Caco-2 (cell line): ENCODE measurements at regions not wholly inside any gene's neighbourhood (a gene's known extent, or its start where the extent isn't known, plus 50 kb on each side); places are given as distances from the start of the nearest gene placed in this dataset.

Experiments
- BruUV-seq: library from RNA; stranded (reverse); fragments of 400-500 nt; replicated peaks from 2 replicates; lab custom pipeline; 2021; lab: Mats Ljungman, UMichigan
- CTCF ChIA-PET: fragments of 300-600 bp; sonication (Branson Sonifier 250); formaldehyde crosslinking; loops from one replicate; lab custom pipeline; 2022; ENCODE audit warnings: antibody characterized with exemption; lab: Charles Lee
- POLR2A ChIA-PET: fragments of 300-600 bp; sonication (Branson Sonifier 250); formaldehyde crosslinking; loops from one replicate; lab custom pipeline; 2022; ENCODE audit warnings: antibody characterized with exemption; lab: Charles Lee
- DNase-seq, 2 experiments: peaks; one replicate each; pipeline versions ENCODE4 v3.0.0 to v3.0.0-alpha.2; 2020 to 2022
- H3K27me3 ChIP-seq: replicated peaks from 2 replicates; pipeline ENCODE4 v1.6.0; 2011; ENCODE audit warnings: low read length; ENCODE audit not compliant: control insufficient read depth, insufficient read depth
- H3K36me3 ChIP-seq: 2 replicates; pipeline ENCODE4 v1.5.1; 2011; ENCODE audit warnings: low read length; ENCODE audit not compliant: control insufficient read depth, insufficient read depth
- H3K4me1 ChIP-seq: fragments of 250-450 bp; sonication (Bioruptor Pico); 2 replicates; pipeline ENCODE4 v1.5.1; 2020; ENCODE audit warnings: mild to moderate bottlenecking
- H3K4me3 ChIP-seq: 2 replicates; pipeline ENCODE4 v1.5.1; 2011; ENCODE audit warnings: low read depth, mild to moderate bottlenecking, control low read depth, low read length
- H3K9me3 ChIP-seq: fragments of 250-450 bp; sonication (Bioruptor Pico); 2 replicates; pipeline ENCODE4 v1.5.1; 2020; ENCODE audit warnings: mild to moderate bottlenecking, moderate library complexity
- H3K27ac Mint-ChIP-seq: one replicate; pipeline ENCODE4 v1.8.0; 2022; ENCODE audit warnings: mixed read lengths; ENCODE audit not compliant: unreplicated experiment
- H3K27me3 Mint-ChIP-seq: one replicate; pipeline ENCODE4 v1.8.0; 2022; ENCODE audit warnings: mixed read lengths; ENCODE audit not compliant: insufficient read depth, unreplicated experiment
- H3K36me3 Mint-ChIP-seq: one replicate; pipeline ENCODE4 v1.8.0; 2022; ENCODE audit warnings: mild to moderate bottlenecking, mixed read lengths; ENCODE audit not compliant: insufficient read depth, unreplicated experiment
- H3K4me1 Mint-ChIP-seq: one replicate; pipeline ENCODE4 v1.8.0; 2022; ENCODE audit warnings: low read depth, mixed read lengths; ENCODE audit not compliant: unreplicated experiment
- H3K4me3 Mint-ChIP-seq: one replicate; pipeline ENCODE4 v1.8.0; 2022; ENCODE audit warnings: mild to moderate bottlenecking, moderate library complexity, mixed read lengths; ENCODE audit not compliant: unreplicated experiment
- H3K9me3 Mint-ChIP-seq: one replicate; pipeline ENCODE4 v1.8.0; 2022; ENCODE audit warnings: mixed read lengths; ENCODE audit not compliant: unreplicated experiment
- CTCF ChIP-seq, 2 experiments: fragments of 200-600 bp in 1 of 2; IDR thresholded peaks; 1 replicate in 1 of 2; 2 replicates in 1 of 2; pipeline versions ENCODE4 v1.5.1 to v1.8.0; 2011 to 2022; ENCODE audit warnings: antibody characterized with exemption in 1 of 2, control low read depth in 1 of 2, inconsistent platforms in 1 of 2, low read depth in 1 of 2, low read length in 1 of 2, mild to moderate bottlenecking in 1 of 2, moderate library complexity in 1 of 2; ENCODE audit not compliant: insufficient read depth in 1 of 2, severe bottlenecking in 1 of 2, unreplicated experiment in 1 of 2
- intact Hi-C: fragments of 100-400 bp; cut with micrococcal nuclease; formaldehyde crosslinking; loops from one replicate; pipeline ENCODE4 v1.10.0; 2022; ENCODE audit not compliant: unreplicated experiment

GRCh38 chrX:26788402-26788998, 572.5 kb downstream of the MAGEB5 start:
- TF ChIP-seq CTCF (IDR thresholded peaks at IDR 0.05; ENCODE audit: insufficient read depth in 1 of 2, low read depth in 1 of 2, low read length in 1 of 2, severe bottlenecking in 1 of 2, unreplicated experiment in 1 of 2) = no peak
- Mint-ChIP-seq H3K4me3 (no peak overlapping the region), H3K36me3 (no peaks in the 10 kb centered on the region), H3K4me1 (no peaks in the 10 kb centered on the region), H3K9me3 (no peaks in the 10 kb centered on the region), H3K27me3 (no peaks in the 10 kb centered on the region), H3K27ac (no peak overlapping the region)
- H3K27me3 ChIP-seq = no peaks in the 10 kb centered on the region
- CTCF ChIA-PET = no interaction called here
- no peaks in the 10 kb centered on the region for H3K9me3 ChIP-seq
- no peak overlapping the region for H3K4me3 ChIP-seq
- H3K36me3 ChIP-seq = no peaks in the 10 kb centered on the region
- BruUV-seq = no TSS peak
- no peak for DNase-seq
- POLR2A ChIA-PET = no interaction called here
- intact Hi-C loops = no loop called here
- H3K4me1 ChIP-seq = no peaks in the 10 kb centered on the region

- Mint-ChIP-seq H3K36me3 (no peaks in the 10 kb centered on the region), H3K4me3 (no peak overlapping the region), H3K9me3 (no peaks in the 10 kb centered on the region), H3K4me1 (no peaks in the 10 kb centered on the region), H3K27me3 (no peaks in the 10 kb centered on the region), H3K27ac (no peak overlapping the region)
- H3K9me3 ChIP-seq = no peaks in the 10 kb centered on the region
- POLR2A ChIA-PET = no interaction called here
- no TSS peak for BruUV-seq
- H3K4me3 ChIP-seq = no peak overlapping the region
- no peaks in the 10 kb centered on the region for H3K4me1 ChIP-seq
- peak; percentile 6 to 47 for TF ChIP-seq CTCF (IDR thresholded peaks at IDR 0.05; ENCODE audit: insufficient read depth in 1 of 2, low read depth in 1 of 2, low read length in 1 of 2, severe bottlenecking in 1 of 2, unreplicated experiment in 1 of 2)
- intact Hi-C loops = loop anchor here (1.0 kb wide), 2 partner anchors 135 to 403 kb away; no protein-coding TSS in a partner anchor
- H3K36me3 ChIP-seq = no peaks in the 10 kb centered on the region
- CTCF ChIA-PET = interaction anchor here (0.7 kb wide), 1 partner anchor 403 kb away, joined by 3 read pairs; no protein-coding TSS in a partner anchor
- DNase-seq = peak in 1 of 2 experiments; percentile 31
- H3K27me3 ChIP-seq = no peaks in the 10 kb centered on the region
Observed at GRCh38 chrX:26783512-26784225, 567.7 kb downstream of the MAGEB5 start.

- CTCF ChIA-PET = no interaction called here
- intact Hi-C loops = no loop called here
Observed at GRCh38 chrX:26778320-26778888, 562.4 kb downstream of the MAGEB5 start.

More at GRCh38 chrX:26778320-26778888, 562.4 kb downstream of the MAGEB5 start:
- Mint-ChIP-seq H3K4me3 (no peak overlapping the region), H3K27me3 (no peaks in the 10 kb centered on the region), H3K36me3 (no peaks in the 10 kb centered on the region), H3K27ac (no peak overlapping the region), H3K4me1 (no peaks in the 10 kb centered on the region), H3K9me3 (peaks cover 13% of the 10 kb centered on the region)
- DNase-seq = no peak
- H3K36me3 ChIP-seq = no peaks in the 10 kb centered on the region
- no peaks in the 10 kb centered on the region for H3K27me3 ChIP-seq
- no peaks in the 10 kb centered on the region for H3K4me1 ChIP-seq
- H3K9me3 ChIP-seq = no peaks in the 10 kb centered on the region
- no peak for TF ChIP-seq CTCF (IDR thresholded peaks at IDR 0.05; ENCODE audit: insufficient read depth in 1 of 2, low read depth in 1 of 2, low read length in 1 of 2, severe bottlenecking in 1 of 2, unreplicated experiment in 1 of 2)
- no TSS peak for BruUV-seq
- POLR2A ChIA-PET = no interaction called here
- H3K4me3 ChIP-seq = no peak overlapping the region
